ENCODE measurements at regions not wholly inside any gene's neighbourhood (a gene's known extent, or its start where the extent isn't known, plus 50 kb on each side); places are given as distances from the start of the nearest gene placed in this dataset.

DNA sequence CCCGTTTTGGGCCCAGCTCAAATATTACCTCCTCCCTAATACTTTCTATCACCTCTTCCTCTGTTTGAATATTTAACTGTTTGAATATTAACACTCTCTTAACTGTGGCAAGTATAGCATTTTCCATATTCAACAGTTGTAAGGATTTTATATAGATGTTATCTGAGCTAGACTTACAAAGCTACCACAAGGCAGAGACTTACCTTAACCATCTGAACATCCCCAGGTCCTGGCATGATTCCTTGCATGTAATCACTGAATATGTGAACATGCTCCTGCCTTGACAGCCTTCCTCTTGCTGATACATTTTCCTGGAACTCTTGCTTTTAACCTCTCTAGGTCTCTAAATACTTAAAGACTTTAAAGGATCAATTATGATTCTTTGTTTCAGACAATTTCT is 182.4 kb downstream of the MCHR2 start:
- TF ChIP-seq, protein P1, sequence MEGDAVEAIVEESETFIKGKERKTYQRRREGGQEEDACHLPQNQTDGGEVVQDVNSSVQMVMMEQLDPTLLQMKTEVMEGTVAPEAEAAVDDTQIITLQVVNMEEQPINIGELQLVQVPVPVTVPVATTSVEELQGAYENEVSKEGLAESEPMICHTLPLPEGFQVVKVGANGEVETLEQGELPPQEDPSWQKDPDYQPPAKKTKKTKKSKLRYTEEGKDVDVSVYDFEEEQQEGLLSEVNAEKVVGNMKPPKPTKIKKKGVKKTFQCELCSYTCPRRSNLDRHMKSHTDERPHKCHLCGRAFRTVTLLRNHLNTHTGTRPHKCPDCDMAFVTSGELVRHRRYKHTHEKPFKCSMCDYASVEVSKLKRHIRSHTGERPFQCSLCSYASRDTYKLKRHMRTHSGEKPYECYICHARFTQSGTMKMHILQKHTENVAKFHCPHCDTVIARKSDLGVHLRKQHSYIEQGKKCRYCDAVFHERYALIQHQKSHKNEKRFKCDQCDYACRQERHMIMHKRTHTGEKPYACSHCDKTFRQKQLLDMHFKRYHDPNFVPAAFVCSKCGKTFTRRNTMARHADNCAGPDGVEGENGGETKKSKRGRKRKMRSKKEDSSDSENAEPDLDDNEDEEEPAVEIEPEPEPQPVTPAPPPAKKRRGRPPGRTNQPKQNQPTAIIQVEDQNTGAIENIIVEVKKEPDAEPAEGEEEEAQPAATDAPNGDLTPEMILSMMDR (IDR thresholded peaks at IDR 0.05 in 4 of 5, conservative IDR thresholded peaks at IDR 0.05 in 1 of 5): no peak
- no peak for TF ChIP-seq POLR2A (IDR thresholded peaks at IDR 0.05)
